Smooth muscle cell of the brain vasculature (primary cell): ENCODE measurements at regions not wholly inside any gene's neighbourhood (a gene's known extent, or its start where the extent isn't known, plus 50 kb on each side); places are given as distances from the start of the nearest gene placed in this dataset.
A peak's percentile ranks its signal among the peaks of the same experiment; 100 is the strongest.

ENCODE experiments used
- DNase-seq: peaks from one replicate; pipeline ENCODE4 v3.0.0-alpha.2; 2012; ENCODE audit warnings: low read depth, low spot score

DNA sequence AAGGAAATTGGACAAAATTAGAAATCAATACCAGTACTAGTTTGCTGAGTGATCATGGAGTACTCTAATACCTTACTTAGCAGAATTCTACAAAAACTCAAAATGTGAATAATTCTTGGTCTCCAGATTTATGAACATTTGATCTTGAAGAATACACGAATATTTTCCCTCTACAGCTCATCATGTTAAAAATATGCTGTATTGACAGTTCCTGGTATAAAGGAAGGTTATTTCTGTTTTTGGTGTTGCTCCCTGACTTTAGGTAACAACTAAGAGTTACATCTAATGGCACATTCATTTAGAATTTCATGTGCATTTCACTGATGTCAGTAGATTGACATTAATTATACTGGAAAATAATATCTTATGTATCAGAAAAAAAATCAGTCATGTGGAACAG is 479.2 kb upstream of the PKDCC start:
- DNase-seq: no peak

DNA sequence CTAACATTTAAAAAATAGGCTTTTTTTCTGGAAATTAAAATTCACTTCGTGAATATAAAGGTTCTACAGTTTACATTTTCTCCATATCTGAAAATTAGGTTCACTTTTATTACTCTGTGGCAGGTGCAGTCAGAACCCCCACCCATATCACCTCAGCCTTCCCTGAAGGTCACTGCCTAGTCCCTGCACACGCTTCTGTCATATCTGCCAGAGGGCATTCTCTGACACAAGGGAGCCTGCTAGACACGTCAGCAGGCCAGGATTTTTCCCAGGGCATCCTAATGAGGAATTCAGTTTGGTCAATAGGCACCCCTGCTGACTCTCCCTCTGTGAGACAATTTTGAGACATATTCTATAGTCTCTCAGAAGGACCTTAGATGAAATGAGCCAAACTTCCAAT is 475.7 kb upstream of the PKDCC start:
- no peak for DNase-seq

DNA sequence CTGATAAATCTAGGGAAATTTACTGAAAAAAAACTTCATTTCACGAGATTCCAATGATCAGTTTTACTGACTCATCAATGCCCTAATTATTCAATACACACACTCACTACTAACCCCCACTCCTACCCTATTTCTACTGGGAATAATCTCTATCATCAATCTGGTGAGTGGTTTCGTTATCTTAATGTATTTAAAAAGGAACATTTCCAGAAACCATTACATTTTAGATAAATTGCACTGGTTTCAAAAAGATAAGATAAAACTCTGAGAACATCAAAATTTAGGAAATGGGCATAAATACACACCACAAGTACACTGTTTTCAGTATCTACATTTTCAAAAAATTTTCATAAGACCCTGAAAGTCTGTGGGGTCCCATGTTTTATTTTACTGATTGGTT is 471.4 kb upstream of the PKDCC start:
- DNase-seq: no peak

DNA sequence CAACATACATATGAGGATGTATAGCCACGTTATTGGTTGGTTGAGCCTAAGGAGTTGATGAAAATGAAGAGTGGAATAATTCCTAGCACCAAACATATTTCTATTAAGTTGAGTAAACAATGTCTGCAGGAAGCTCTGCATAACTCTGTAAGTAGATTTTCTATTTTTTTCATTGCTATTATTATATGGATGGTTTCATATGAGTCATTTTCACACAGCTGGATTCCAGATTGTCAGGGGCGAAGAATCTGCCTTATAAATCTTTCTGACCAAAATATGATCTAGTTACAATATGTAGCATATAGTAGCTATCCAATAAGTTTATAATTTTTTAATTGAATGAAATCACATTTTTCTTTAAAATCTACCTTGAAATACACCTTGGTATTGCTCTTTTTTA is 468.0 kb upstream of the PKDCC start:
- peak; percentile 36 for DNase-seq

DNA sequence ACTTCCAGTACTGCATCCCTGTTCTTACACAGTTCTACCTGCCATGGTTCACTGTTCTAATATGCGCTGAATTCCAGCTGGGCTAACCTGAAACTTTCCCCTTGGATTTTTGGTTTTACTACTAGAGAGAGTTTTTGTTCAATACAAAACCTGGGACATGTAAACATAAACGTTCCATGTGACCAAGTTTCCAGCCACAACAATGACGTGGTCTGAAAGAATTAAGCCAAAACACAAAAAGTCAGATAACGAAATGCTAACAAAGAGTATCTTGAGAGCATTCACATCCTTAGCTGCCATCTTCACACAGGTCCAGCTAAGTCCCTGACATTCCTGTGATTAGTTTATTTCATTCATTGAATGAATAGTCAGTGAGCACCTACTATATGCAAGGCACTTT is 467.0 kb upstream of the PKDCC start:
- no peak for DNase-seq

DNA sequence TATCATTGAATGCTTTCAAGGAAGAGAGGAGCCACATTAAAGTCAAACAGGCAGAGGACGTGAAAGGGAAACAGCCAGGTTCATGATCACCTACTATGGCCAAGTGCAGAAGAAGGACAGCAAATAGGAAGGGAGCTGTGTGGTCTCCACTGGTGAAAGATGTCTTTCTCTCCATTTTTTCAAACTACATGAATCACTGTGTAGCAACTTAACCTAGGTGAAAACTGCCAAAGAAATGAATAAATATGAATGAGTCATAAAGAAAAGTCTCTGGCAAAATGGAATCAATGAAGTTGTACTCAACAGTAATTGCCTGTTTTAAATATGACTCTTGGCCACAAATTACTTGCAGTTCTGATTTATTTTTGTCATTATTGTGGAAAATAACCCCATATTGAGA is 452.6 kb upstream of the PKDCC start:
- DNase-seq: no peak

DNA sequence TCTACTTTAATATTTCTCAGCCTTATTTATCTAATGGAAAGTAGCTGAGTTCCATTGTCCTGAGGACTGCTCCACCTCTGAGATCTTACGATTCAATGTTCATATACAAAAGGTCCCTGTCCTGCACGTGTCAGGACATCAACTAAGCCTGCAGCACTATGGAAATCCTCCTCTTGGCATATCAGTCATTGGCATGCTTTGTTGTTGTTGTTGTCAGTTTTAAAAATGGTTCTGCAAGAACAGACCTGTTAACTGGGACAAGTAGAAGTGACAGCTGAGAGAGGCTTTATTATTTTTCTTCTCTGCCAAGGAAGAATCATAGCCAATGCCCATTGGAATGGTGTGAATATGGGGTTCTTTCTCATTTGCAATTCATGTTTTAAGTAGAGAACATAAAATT is 450.1 kb upstream of the PKDCC start:
- DNase-seq: no peak

DNA sequence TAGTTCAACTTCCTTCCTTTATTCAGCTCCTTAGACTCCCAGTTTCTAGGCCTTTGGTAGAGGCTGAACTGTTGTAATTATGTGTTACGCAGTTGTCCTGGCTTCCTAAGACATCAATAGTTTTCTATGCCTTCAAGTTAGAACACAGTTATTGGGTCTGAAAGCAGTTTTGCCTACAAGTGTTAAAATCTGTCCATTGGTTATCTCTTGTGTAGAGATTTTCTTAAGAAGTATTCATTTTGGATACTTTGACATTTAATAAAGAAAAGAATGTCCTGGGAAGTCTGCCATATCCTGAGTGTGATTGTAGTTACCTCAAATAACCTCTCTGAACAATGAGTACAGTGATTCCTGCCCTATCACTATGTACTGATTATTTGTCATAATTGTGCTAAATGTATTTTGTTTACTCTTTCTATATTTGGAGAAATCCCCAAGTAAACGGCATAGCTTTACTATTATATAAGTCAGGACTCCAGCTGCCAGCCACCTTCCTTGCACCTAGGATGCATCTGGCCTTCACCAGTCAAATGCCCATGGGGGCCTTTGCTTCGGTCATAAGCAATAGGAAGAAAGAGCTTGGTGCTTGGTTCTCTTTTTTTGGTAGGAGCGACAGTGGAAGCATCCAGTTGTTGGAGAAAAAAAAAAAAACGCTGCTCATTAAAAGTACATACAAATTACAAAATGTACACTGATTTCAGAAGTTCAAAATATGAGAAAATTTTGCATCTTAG is 449.5 kb upstream of the PKDCC start:
- DNase-seq: no peak

DNA sequence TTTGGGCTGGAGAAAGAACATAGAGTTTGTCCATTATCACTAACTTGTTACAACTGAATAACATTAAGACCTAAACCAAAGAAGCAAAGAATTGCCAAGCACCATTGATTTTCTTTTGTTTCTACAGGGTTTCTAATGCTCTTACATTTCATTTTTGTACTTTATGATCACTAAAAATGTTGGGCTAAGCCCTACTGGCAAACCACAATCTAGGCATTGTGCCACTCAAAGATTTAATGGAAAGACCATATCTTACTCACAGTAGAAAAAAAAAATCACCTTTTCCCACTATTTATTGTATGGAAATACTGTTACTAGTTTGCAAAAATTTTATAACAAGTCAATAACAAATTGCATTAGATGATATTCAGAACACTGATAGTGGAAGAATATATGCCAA is 447.4 kb upstream of the PKDCC start:
- no peak for DNase-seq

DNA sequence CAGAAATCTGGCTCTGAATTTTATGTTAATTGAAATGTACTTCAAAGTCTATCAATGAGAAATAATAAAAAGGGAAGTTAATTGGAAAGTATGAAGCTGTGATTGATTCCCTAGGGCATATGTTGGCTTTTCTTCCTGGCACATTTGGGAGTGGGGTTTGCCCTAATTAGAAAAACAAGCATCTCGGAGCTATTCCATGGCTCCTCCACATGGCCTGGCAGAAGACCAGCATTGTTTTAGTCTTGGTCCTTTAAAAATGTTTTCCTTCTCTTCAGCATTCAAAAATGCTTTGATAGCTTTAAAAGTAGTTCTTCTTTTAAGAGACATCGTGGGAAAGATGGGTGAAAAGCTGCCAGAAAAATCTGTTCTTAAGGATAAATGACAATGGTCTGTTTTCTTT is 445.5 kb upstream of the PKDCC start:
- DNase-seq: no peak

DNA sequence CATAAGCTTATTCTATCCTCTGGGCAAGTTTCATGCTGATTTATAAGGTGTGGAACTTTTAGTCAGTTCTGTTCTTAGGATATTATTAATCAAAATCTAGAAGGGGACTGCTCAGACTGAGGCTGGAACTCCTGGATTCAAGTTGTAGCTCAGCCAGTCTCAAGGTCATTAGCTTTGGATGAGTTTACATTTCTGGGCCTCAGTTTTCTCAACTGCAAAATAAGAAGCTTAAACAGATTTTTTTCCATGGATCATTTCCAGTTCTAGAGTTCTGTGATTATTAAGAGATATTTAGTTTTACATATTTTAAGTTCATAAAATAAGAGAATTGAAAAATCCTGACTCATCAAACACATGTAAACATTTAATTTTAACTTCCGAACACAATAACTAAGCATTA is 442.5 kb upstream of the PKDCC start:
- no peak for DNase-seq

DNA sequence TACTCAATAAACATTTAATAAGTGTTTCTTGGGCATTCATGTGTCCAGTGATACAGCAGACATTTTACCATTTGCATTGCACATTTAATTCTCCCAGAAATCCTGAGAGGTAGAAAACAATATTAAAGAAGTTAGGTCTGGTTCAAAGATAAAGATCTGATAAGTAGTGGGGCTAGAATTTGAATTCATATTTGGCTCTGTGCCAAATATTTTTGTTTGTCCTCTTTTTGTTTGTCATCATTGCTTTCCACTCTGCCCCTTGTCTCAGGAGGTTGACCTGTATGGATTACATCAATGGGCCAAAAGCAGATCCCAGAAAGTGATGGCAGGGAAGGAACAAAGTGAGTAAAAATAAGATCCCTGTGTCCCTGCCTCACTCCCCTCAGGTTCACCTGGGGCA is 441.9 kb upstream of the PKDCC start:
- no peak for DNase-seq

DNA sequence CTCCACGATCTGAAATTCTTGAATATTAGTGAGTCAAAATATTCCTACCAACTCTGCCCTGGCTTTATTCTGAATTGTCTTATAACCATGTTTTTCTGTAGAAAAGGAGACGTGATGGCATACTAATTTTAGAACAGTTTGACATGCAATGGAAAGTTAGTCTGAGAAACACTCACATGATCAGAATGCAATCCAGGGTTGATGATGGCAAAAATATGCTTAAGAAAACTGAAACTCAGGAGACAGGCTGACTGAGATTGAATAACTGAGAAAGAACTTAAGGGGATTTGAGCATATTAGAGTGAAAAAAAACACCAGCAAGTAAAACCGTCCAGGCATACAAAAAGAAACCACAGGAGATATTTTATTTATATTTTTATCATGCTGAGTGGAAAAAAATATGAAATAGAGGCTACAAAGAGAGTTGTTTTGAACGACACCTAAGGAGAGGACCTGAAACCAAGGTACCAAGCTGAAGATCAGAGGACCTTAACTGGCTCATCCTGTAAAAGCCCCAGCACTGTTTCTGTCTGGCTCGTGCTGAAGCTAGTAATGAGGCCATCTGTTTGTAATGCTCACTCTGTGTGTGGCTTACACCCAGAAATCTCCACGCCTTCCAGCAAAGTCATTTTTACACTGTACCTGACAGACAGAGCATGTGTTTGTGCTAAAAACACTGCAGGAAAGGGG is 437.2 kb upstream of the PKDCC start:
- DNase-seq: no peak

DNA sequence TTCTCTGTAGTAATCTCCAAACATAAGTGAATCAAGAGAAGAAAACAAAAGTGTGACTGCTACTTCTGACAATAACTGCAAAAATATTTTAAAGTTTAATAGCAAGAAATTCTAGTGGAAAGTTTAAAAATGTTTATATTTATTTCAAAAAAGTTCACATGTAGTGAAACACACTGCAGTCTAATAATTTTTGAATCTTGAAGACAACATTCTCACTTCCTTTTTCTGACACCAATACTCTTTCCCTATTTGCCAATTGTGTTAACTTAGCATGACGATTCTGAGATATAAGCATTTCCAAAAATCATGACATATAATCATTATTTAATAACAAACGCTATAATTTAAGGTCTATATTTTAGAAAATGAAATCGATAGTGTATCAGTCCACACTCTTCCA is 429.1 kb upstream of the PKDCC start:
- DNase-seq: no peak

DNA sequence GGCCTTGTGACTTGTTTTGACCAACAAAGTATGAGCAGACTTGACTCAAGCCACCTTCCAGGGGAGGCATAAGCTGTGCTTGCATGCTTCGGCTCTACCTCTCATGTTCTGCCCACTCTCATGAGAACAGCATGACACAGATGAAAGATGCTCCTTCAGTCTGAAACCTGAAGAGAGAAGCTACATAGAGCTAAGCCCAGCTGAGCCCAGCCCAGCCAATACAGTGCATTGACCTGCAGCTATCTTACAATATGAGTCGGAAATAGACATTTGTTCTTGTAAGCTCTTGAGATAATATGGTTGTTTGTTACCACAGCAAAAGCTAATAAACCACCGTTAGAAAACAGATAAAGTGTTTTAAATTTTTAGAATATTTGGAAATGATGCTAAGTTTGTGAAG is 426.7 kb upstream of the PKDCC start:
- no peak for DNase-seq

DNA sequence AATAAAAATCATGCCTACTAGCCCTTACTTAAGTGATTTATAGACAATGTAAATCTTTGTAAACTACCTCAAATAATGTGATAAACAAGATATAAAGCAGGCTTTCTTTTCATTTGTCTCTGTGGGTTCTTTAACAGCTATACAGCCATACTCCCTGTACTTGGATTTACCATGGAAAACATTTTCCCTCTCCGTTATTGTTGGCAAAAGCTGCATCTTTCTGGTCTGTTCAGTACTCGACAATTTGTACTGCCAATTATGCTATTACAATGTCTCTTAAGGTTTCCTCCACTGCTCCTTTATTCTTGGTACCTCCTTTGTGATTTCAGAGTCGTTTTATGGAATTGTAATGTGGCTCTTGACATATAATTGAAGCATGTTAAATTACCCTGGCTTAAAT is 426.3 kb upstream of the PKDCC start:
- DNase-seq: no peak

DNA sequence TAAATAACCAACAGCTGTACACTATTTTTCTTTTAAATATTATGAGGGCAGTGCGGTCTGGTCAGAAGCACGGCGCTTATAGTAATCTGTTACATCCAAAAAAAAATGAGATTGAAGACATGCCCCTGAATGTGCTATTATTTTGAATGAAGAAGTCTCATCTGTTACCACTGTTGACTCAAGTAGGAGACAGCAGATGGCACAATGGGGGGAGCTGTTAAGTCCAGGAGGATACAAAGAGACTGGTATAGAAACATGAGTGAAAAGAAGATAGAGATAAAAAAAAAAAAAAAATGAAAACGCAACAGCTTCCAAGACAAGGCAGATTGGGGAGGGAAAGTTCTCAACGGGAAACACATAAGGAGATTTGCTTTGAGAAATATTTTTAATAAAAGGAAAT is 425.5 kb upstream of the PKDCC start:
- DNase-seq: no peak

DNA sequence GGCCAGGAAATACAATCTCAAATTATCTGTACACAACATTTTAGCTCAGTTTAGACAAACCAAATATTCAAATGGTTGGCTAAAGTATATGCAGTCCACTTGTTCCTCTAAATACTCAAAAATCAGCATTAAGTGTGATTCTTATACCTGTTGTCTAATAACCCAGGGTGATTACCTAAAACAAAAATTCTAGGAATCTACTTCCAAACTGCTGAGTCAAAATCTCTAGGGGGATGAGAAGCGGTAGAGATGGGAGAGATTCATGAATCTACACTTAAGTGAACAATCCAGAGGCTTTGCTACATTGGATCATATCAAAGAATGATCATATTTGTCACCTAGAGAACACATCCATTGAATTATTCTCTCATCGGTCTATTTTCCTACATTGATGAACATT is 420.9 kb upstream of the PKDCC start:
- DNase-seq: no peak

DNA sequence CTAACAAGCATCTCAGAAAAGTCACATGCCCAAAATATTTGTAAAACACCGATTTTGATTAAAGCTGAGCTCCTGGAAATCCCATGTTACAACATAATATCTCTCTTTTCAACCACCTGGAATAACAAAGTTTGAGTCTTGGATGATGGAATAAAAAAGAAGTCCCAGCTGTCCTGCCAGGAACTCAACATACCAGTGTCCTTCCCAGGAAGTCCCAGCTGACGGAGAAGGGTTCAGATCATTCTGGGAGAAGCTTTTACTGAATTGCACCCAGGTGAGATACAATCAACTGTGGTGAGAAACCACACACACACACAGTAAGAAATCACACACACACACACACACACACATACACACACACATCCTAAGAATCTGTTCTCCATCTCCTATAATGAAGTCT is 413.1 kb upstream of the PKDCC start:
- no peak for DNase-seq

DNA sequence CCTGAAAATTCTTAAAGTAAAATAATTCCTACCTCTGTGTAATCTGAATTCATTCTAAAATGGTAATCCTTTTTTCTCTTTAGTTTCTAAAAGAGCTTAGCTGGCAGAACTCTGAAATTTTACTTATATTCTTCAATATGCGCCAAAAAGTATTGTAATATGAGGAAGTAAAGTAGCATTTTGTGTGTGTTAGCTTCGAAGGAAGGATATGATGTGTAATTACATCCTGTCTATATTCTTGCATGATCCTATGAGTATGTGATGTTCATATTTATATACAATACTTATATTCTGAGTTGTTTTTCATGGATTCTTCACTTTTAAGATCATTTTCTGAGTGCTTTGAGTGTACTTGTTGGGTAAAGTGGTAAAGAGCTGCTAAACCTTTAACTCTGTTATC is 402.9 kb upstream of the PKDCC start:
- no peak for DNase-seq

DNA sequence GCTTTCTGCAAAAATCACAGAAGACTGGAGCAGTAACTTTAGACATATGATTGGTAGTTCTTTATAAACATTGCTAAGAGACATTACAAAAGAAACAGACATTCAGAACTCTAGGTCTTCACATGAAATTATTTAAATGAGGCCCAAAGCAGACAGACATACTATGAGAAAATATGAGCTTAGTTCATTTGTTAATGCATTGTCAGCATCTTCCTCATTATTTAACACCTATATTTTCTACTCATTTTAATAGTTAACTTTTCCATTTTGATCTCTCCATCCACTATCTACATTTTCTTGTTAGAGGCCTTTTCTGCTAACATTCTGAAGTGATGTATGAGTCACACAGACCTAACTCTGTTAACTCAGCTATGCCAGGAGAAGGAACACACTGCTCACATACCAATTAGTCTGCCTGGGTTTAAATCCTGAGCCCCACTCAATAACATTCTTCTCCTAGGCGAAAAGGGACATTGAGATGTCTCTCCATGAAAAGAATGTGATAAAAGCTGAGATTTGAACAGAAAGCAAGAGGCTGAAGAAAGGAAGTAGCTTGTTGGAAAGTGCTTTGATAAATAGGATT is 400.3 kb upstream of the PKDCC start:
- DNase-seq: no peak

DNA sequence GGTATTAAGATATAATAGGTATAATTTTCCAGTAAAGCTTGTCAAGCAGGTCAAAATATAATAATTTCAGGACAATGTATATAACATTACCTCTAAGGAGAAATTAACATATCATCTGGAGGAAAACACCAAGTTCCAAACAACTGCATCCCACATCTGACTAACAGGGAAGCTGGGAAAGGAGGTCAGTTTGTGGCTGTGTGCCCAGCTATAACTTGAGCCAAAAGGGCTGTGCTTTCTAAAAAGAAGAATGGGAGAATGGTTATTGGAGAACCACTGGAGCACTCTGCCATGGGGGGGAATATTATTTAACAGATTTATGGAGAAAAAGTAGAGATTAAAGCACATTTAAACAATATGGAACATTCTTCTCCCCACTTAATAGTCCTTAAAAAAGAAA is 390.6 kb upstream of the PKDCC start:
- DNase-seq: no peak

DNA sequence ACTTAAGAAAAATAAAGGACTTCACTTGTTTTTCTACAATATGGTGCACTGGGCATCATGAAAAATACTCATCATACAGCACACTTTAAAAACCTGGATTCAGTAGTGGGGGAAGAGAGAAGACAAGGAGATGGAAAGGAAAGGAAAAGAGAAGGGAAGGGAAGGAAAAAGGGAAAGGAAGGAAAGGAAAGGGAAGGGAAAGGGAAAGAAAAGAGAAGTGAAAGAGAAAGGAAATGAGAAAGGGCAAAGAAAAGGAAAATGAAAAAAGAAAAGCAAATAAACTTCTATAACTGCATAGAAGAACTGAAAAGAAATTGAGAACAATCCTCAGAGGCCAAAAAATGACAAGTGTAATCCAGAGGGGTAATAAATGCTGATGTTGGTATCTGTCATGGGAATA is 388.1 kb upstream of the PKDCC start:
- no peak for DNase-seq
